Fibroblast of skin of back (primary cell): ENCODE measurements at regions not wholly inside any gene's neighbourhood (a gene's known extent, or its start where the extent isn't known, plus 50 kb on each side); places are given as distances from the start of the nearest gene placed in this dataset.

Experiments used
- DNase-seq: peaks from one replicate; pipeline ENCODE4 v3.0.0-alpha.2; 2013

DNA sequence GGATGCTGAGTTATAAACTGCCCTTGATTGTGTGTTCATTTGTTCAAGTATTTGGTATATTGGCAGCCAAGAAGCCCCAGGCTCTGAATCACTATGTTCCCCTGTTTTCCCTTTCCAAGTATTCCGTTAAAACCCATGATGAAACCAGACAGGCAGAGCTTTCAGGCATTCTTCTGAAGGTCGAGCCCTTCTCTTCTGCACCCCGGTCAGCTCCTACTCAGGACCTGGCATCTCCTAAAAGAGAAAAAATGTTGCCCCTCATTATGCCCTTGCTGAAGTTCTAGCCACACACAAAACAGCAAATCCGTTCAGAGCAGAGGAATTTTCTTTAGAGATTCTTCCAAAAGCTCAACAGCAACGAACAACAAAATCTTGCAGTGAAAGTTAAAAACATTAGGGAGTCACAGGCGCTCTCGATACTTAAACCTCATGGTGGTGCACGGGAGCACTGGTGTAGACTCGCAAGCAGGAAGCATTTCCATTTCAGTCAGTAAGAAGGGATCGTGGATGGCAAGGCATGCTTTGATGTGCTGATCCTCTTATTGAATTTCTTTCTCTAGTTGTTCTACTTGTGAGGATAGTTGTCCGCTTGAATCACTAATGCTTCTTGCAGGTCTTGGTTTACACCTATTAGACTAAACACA, 264.9 kb downstream of the SKIDA1 start:
- no peak for DNase-seq

DNA sequence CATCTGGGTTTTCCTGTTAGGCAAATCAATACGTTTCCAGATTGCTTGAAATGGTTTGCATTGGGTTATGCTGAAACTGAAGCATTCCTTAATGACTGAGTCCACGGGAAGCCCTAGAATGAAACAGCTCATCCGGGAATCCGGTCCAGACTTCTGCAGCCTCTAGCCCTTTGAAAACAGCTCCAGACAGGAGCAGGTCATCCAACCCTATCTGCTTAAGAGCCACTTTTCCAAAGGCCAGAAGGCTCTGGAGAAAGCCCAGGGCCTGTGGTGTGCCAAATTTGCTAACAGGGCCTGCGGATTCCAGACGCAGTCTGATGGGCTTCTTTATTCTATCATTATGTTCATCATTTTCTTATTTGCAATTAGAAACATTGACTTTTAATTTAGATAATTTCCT, 265.4 kb downstream of the SKIDA1 start:
- no peak for DNase-seq

DNA sequence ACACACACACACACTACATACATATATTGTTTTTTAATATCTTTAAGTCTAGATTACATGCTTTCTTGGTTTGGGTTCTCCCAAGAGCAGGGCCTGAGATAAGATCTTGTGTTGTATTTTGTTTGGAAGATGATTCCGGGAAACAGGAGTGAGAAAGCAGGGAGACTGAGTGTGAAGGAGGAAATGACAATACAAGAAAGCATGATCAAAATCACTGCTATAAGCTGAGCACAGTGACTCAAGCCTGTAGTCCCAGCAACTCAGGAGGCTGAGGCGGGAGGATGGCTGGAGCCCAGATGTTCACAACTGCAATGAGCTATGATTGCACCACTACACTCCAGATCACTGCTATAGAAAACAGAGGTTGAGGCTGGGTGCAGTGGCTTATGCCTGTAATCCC, 267.6 kb downstream of the SKIDA1 start:
- peak; percentile 55 for DNase-seq

DNA sequence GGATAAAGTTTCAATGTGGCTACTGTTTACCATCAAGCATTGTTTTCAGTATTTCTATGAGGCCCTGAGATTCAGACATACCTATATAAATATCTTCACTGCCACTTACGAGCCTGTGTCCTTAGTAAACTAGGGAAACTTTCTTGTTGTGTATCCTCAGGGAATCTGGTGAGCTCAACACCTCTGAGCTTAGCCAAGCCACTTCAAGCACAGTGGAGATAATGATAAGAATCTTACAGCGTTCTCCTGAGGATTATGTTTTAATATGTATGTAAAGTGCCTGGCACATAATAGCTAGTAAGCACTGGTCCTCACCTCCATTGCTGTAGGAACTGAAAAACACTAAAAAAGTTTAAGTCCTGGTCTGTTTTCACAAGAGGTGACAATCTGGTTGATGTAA, 268.3 kb downstream of the SKIDA1 start:
- no peak for DNase-seq

DNA sequence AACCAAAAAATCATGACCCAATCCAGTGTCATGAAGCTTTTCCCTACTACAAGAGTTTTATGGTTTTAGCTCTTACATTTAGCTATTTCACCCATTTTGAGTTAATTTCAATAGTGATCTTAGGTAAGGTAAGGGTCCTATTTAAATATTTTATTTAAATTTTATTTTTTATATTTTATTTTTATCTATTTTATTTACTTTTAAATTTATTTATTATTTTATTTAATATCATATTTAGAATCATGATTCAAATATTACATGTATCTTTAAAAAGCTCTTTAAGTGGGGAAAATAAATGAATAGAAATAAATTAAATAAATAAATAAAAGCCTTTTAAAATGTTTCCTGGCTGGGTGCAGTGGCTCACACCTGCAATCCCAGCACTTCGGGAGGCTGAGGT, 276.0 kb downstream of the SKIDA1 start:
- DNase-seq, result no peak

DNA sequence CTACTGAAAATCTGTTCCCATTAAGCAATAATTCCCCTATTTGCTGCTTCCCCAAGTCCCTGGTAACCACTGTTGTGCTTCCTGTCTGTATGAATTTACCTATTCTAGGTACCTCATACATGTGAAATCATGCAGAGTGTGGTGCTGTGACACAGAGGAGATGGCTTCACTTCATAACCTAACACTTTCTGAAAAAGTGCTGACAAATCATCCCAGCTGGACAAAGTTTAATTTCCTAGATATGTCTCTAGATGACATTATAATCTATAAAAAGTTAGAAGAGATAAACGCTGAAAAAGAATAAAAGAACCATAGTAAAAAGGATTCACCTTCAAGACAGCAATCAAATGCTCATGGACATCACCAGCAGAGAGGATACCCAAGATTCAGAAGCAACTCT, 277.9 kb downstream of the SKIDA1 start:
- no peak for DNase-seq

DNA sequence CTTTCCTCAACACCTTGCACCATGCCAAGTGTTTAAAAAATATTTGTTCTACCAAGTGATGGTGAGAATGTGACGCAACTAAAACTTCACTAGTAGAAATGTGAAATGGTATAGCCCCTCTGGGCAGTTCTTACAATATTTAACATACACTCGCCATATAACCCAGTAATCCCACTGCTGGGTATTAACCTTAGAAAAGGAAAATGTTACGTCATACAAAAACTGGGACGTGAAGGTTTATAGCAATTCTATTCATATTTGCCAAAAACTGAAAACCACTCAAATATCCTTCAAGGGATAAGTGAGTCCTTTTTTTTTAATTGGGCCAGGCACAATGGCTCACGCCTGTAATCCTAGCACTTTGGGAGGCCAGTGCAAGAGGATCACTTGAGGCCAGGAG, 279.3 kb downstream of the SKIDA1 start:
- no peak for DNase-seq

DNA sequence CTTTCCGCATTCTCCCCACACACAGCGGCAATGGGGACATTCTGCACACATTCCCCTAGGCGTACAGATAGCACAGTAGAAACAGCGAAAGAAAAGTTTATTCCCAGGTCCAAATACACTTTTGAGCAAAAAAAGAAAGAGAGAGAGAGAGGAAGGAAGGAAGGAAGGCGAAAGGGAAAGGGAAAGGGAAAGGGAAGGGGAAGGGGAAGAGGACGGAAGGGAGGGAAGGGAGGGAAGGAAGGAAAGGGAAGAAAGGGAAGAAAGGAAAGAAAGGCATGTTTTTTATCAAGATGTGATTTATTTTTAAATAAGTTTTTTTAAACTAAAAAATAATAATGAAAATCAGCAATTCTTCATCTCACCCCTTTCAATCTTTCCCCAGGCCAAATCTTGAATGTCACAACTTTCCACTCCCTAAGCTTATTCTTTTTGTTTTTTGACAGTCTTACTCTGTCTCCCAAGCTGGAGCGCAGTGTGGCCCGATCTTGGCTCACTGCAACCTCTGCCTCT, 281.7 kb downstream of the SKIDA1 start:
- no peak for DNase-seq

DNA sequence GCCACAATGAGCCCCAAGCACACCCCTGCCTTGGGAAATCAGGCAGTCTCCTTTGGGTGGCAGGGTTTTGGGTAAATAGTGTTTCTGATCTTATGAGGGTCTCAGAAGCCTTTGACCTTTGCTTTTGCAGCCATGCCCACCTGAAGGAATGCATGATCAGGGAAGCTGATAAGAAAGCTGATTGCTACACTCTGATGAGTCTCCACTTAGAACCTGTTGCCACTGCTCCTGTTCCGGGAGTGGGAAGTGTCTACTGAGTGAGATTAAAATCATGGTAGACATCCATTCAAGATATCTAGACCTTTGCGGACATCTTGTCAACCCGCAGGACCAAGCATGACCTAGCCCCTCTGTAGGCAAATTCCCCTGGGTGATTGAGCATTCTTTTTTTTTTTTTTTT, 282.6 kb downstream of the SKIDA1 start:
- DNase-seq, result no peak

DNA sequence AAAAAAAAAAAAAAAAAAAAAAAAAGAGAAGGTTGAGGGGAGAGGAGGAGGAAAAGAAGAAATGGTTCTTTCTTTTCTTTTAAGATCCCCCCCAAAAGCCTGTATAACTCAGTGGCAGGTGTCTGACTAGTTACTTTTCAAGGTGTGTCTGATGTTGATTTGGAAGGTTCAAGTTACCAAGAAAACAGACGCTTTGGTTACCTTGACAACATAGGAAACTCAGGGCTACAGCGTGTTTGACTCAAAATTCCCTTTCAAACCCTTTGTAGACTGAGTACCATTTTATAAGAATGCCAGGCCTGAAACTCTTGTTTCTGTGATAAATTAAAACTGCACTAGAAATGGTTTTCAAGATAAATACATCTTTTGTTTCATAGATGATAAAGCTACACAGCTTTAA, 286.8 kb downstream of the SKIDA1 start:
- DNase-seq, result no peak

DNA sequence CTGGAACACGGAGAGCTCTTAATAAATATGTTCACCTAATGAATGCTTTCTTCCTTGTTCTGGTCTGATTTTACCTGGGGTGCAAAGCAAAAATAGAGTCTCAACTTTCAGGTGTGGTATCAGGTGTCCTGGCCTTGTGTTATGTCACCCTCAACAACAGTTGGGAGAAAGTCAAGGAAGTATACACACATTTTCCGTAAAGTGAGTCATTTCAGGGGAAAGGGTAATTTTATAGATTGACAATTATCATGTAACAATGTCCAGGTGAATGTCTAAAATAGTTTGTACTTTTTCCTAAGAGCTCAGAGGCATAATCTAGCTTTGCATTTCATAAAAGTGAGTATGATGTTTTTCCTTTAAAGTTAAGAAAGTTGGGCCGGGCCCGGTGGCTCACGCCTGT, 287.4 kb downstream of the SKIDA1 start:
- no peak for DNase-seq

DNA sequence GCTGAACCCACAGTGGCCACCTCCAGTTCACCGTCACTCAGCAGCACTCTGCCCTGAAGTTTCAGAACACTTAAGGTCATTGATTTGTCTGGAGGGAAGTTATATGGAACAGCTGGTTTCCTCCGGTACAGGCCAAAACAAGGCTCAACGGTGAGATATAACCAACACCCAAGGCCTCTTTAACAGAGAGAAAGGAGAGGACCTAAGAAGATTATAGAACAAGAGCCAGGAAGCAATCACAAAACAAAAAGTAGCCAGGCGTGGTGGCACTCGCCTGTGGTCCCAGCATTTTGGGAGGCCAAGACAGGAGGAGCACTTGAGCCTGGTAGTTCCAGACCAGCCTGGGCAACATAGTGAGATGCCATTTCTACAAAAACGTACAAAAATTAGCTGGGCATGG, 290.7 kb downstream of the SKIDA1 start:
- no peak for DNase-seq

DNA sequence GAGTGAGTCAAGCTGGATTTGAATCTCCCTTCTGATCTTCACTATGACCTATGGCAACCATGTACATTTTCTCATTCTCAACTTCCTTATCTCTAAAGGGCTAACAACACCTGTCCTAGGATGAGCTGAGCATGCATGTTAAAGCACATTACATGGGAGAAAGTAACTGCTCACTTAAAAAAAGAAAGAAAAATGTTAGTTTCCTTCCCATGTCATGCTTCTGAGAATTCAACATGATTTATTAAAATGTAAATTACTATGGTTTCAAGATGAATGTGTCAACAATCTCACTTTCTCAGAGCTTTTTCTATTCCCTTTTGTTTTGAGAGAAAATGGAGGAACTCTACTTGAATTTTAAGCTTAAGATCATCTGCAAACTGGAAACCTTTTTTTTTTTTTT, 295.3 kb downstream of the SKIDA1 start:
- DNase-seq, result no peak

DNA sequence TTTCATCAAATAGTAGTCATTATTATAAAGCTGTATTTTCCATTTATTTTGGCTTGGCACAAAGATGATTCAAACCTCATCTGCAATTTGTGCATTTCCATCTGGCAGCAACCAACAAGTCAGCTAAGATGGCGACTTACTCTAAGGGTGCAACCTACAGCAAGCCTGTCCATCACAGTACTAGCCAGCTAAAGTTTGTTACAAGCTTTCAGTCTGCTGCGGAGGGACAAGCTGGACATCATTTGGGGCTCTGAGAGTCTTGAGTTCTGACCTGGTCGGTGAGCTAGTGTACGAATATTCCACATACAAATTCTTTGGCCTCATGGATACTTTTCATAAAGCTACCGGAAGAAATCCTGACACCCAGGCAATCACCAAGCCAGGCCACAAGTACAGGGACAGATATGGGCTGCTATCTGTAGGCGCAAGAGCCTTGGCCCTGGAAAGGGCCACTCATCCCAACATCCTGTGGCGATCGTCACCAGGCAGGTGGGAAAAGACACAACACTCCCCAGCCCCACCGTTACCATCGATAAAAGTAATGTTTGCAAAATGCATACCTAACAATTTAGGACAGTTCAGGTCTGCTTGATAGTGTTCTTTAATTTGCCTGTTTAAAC, 307.6 kb downstream of the SKIDA1 start:
- no peak for DNase-seq

DNA sequence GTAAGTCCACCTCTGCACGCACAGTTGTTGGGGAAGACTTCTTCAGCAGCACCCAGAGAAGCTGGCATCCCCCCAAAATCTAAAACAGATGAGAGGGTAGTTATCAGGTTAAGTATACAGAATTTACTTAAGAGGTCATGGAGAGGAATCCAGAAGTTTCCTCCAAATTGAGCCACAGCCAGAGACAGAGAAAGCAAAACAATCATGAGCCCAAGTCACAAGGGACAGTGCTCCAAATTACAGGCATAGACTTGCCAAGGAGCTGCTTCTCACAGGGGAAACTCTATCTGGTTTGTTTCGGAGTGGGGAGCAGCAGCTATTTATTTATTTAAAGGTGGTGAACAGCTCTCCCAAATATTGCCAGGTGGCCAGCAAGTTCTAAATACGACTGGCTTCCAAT, 308.4 kb downstream of the SKIDA1 start:
- DNase-seq, result no peak

DNA sequence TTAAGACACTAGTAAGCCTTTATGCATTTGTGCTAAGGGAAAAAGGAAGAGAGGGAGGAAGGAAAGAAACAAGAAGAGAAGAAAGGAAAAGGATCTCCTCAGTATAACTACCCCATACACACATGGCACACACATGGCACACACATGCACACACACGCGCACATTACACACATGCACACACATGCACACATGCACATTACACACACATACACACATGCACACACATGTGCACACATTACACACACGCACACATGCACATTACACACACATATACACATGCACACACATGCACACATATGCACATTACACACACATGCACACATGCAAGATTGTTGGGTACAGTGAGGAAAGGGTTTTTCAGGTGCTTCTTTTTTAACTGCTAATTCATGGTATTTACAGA, 311.2 kb downstream of the SKIDA1 start:
- no peak for DNase-seq

DNA sequence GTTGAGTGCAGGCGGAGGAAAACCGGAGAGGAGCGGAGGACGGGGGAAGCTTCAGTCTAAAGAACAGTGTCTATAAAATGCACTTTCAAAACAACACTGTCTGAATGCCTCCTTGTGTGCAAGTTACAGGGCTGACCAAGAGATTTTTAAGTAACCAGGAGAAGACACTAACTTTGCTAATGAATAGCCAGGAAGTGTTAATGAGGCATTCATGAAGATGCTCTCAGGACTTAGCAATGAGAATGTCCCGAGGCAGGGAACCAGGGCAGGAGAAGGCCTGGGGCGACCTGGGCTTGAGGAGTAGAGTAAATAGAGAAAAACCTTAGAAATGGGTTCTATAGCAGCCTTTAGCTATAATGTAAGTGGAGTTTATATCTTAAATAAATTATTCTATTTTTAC, 312.1 kb downstream of the SKIDA1 start:
- no peak for DNase-seq

DNA sequence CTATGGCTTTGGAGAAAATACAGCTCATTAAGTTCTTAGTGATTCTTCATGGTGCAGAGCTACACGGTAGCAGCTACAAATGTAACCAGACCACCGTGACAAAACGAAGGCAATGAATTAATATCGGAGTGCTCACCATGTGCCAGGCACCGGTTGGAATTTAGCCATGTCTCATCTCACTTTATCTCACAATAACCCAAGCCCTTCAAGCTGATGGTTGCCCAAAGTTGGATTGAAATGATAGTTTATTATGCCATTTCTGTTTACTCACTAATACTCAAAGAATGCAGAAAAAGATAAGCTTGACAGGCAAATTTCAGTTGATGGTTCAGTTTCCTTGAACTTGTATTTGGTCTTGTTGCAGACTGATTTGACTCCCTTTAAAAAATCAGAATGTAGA, 312.6 kb downstream of the SKIDA1 start:
- no peak for DNase-seq

DNA sequence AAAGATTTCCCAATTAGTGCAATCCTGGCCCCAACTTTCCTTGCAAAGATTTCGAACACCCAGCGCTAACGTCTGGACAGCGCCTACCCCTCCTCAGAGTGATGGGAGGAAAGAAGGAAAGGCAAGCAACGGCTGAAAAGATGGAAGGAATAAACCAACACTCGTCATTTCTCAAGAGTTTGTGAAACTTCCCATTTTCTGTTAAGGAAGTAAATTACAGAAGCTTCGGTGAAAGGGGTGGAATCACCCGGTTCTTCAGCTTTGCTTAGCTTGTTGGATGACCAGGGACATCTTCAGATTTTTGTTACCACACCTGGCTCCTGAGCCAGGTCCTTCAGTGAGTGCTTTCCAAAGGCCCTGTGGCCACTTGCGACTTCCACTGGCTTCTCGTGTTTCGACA, 313.1 kb downstream of the SKIDA1 start:
- no peak for DNase-seq

DNA sequence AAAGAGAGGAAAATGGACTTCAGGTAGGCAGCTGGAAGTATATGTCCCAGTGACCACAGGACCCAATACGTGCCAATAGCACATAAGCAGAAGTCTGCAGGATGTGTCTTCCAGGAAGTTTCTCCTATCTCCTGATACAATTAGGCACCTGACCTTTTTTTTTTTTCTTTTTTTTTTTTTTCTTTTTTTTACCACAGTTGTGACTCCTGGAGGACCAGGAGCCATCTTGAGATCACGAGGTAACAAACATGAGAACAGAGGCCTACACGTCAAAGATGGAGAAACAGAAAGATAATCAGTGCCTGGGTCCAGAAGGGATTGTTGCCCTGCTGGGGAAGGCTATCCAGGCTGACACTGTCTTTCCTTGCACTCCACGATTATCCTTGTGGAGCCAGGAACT, 312.4 kb upstream of the NEBL start:
- no peak for DNase-seq

DNA sequence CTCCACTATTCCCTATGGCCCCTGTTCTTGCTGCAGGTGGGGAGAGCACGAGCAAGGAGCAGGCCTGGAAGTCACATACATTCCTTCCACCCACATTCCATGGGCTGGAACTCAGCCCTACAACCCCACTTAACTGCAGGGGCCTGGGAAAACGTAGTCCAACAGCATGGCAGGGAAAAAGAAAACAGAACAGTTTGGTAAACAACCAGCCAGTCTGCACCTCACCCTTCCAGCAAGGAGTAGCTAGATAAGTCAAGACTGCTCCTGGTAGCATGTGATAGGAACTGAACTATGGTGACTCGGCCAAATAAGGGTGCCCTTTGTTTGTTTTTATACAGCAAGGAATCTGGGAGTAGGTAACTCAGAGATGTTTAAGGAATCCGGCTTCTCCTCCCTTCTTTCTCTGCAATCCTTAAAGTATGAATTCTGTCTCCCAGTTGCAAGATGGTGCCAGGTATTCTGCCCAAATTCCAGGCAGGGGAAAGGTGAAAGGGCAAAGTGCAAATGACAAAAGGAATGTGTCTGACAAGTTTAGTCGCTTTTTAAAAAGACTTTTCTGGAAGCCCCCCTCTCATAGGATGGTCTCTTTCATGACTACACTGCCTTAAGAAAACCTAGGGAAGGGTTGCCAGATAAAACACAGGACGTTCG, 311.7 kb upstream of the NEBL start:
- DNase-seq, result no peak

DNA sequence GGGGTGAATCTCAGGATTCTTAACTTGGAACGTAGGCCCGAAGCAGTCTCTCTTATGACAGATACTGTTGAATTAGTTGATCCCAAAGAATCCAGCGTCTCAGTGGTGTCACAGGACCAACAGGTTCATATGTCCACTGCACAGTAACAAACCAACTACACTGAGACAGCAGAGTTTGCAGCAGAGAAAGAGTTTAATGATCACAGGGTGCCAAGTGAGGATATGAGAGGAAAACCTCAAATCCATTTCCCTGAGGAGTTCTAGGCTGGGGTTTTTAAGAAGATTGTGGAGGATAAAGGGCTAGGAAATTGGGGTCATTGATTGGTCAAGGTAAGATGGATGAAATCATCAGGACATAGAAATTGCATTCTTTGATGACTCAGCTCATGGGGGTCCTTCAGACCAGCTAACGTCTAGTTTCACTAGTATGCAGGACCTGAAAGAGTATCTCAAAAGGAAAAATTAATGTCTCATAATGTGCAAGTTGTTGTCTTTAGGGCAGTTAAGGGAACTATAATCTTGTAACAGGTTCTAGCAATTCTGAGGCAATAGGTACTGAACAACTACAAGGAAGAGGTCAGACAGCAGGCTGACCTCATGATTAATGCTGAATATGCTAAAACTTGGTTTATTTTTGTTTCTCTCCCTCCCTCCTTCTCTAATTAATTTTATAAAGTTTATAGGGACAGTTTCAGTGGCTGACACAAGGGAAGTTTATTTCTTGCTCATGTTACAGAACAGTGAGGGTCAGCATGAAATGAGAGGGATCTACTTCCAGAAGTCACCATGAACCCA, 310.9 kb upstream of the NEBL start:
- DNase-seq, result no peak

DNA sequence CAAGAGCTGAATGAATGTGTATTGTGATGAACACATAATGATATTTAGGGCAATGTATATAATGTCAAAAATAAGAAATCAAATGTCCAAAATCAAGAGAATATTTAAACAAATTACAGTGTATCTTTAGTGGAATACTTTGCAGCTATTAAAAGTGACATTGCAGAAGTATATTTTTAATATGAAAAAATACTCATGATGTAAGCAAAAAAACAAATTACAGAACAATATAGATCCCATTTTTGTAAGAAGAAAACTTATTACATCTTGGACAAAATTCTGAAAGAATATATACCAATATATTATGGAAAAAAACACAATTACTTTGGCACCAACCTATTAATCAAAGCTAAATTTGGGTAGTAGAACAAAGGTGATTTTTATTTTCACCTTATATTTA, 308.2 kb upstream of the NEBL start:
- no peak for DNase-seq
